ENCODE measurements at regions not wholly inside any gene's neighbourhood (a gene's known extent, or its start where the extent isn't known, plus 50 kb on each side); places are given as distances from the start of the nearest gene placed in this dataset.
"Not testable (repeated sequence)": the region's sequence is repeated elsewhere in the genome, so short reads cannot be mapped to it uniquely, and the experiment has no call there.

GRCh38 chr5:82425591-82425990 is 147.4 kb upstream of the RPS23 start:
- Mint-ChIP-seq H3K4me1 (ENCODE audit: low read depth) (no peaks in the 10 kb centered on the region), H3K36me3 (no peaks in the 10 kb centered on the region), H3K27me3 (no peaks in the 10 kb centered on the region), H3K27ac (no peak overlapping the region), H3K4me3 (no peak overlapping the region), H3K9me3 (ENCODE audit: low read depth) (no peaks in the 10 kb centered on the region)

GRCh38 chr5:82424211-82424610 is 146.1 kb upstream of the RPS23 start:
- Mint-ChIP-seq H3K4me3 (no peak overlapping the region), H3K27me3 (no peaks in the 10 kb centered on the region), H3K4me1 (ENCODE audit: low read depth) (no peaks in the 10 kb centered on the region), H3K27ac (no peak overlapping the region), H3K9me3 (ENCODE audit: low read depth) (no peaks in the 10 kb centered on the region), H3K36me3 (no peaks in the 10 kb centered on the region)

GRCh38 chr5:82422751-82423181 is 144.6 kb upstream of the RPS23 start:
- no peaks in the 10 kb centered on the region for H3K36me3 Mint-ChIP-seq
- no peak overlapping the region for H3K4me3 Mint-ChIP-seq
- no peaks in the 10 kb centered on the region for H3K27me3 Mint-ChIP-seq

GRCh38 chr5:82422001-82422740 is 144.0 kb upstream of the RPS23 start:
- Mint-ChIP-seq H3K27me3 (no peaks in the 10 kb centered on the region), H3K27ac (no peak overlapping the region), H3K36me3 (no peaks in the 10 kb centered on the region), H3K9me3 (ENCODE audit: low read depth) (no peaks in the 10 kb centered on the region), H3K4me1 (ENCODE audit: low read depth) (no peaks in the 10 kb centered on the region), H3K4me3 (no peak overlapping the region)

More at GRCh38 chr5:82422751-82423181, 144.6 kb upstream of the RPS23 start:
- no peak overlapping the region for H3K27ac Mint-ChIP-seq
- no peaks in the 10 kb centered on the region for H3K9me3 Mint-ChIP-seq (ENCODE audit: low read depth)
- no peaks in the 10 kb centered on the region for H3K4me1 Mint-ChIP-seq (ENCODE audit: low read depth)

GRCh38 chr5:82421119-82421518 is 143.0 kb upstream of the RPS23 start:
- Mint-ChIP-seq H3K4me3 (no peak overlapping the region), H3K27me3 (no peaks in the 10 kb centered on the region), H3K4me1 (ENCODE audit: low read depth) (no peaks in the 10 kb centered on the region), H3K36me3 (no peaks in the 10 kb centered on the region), H3K9me3 (ENCODE audit: low read depth) (no peaks in the 10 kb centered on the region), H3K27ac (no peak overlapping the region)

- H3K27ac Mint-ChIP-seq; H3K4me1 Mint-ChIP-seq (ENCODE audit: low read depth): not testable (repeated sequence)
Measured at GRCh38 chr5:82420524-82420923, 142.4 kb upstream of the RPS23 start.

GRCh38 chr5:82419559-82420332 is 141.6 kb upstream of the RPS23 start:
- Mint-ChIP-seq H3K4me3 (no peak overlapping the region), H3K4me1 (ENCODE audit: low read depth) (no peaks in the 10 kb centered on the region), H3K27ac (no peak overlapping the region), H3K9me3 (ENCODE audit: low read depth) (no peaks in the 10 kb centered on the region), H3K36me3 (no peaks in the 10 kb centered on the region), H3K27me3 (no peaks in the 10 kb centered on the region)

More at GRCh38 chr5:82420524-82420923, 142.4 kb upstream of the RPS23 start:
- not testable (repeated sequence) for H3K9me3 Mint-ChIP-seq (ENCODE audit: low read depth); H3K36me3 Mint-ChIP-seq; H3K27me3 Mint-ChIP-seq; H3K4me3 Mint-ChIP-seq

- Mint-ChIP-seq H3K4me3 (no peak overlapping the region), H3K9me3 (ENCODE audit: low read depth) (no peaks in the 10 kb centered on the region), H3K27ac (no peak overlapping the region), H3K4me1 (ENCODE audit: low read depth) (no peaks in the 10 kb centered on the region), H3K27me3 (no peaks in the 10 kb centered on the region), H3K36me3 (no peaks in the 10 kb centered on the region)
Measured at GRCh38 chr5:82418608-82418950, 140.4 kb upstream of the RPS23 start.

GRCh38 chr5:82417776-82418607 is 139.8 kb upstream of the RPS23 start:
- no peaks in the 10 kb centered on the region for H3K27me3 Mint-ChIP-seq
- H3K9me3 Mint-ChIP-seq (ENCODE audit: low read depth) = no peaks in the 10 kb centered on the region
- H3K4me3 Mint-ChIP-seq = no peak overlapping the region
- H3K27ac Mint-ChIP-seq = no peak overlapping the region
- no peaks in the 10 kb centered on the region for H3K36me3 Mint-ChIP-seq
- no peaks in the 10 kb centered on the region for H3K4me1 Mint-ChIP-seq (ENCODE audit: low read depth)

GRCh38 chr5:82416512-82416911 is 138.4 kb upstream of the RPS23 start:
- H3K36me3 Mint-ChIP-seq = no peaks in the 10 kb centered on the region
- H3K9me3 Mint-ChIP-seq (ENCODE audit: low read depth) = no peaks in the 10 kb centered on the region
- no peak overlapping the region for H3K4me3 Mint-ChIP-seq
- H3K4me1 Mint-ChIP-seq (ENCODE audit: low read depth) = no peaks in the 10 kb centered on the region
- H3K27ac Mint-ChIP-seq = no peak overlapping the region
- H3K27me3 Mint-ChIP-seq = no peaks in the 10 kb centered on the region

GRCh38 chr5:82414041-82414388 is 135.9 kb upstream of the RPS23 start:
- no peaks in the 10 kb centered on the region for H3K4me1 Mint-ChIP-seq (ENCODE audit: low read depth)
- H3K9me3 Mint-ChIP-seq (ENCODE audit: low read depth) = no peaks in the 10 kb centered on the region
- H3K27me3 Mint-ChIP-seq = no peaks in the 10 kb centered on the region
- H3K27ac Mint-ChIP-seq = no peak overlapping the region
- H3K4me3 Mint-ChIP-seq = no peak overlapping the region
- no peaks in the 10 kb centered on the region for H3K36me3 Mint-ChIP-seq

GRCh38 chr5:82413302-82414040 is 135.3 kb upstream of the RPS23 start:
- Mint-ChIP-seq H3K9me3 (ENCODE audit: low read depth) (no peaks in the 10 kb centered on the region), H3K36me3 (no peaks in the 10 kb centered on the region), H3K4me3 (no peak overlapping the region), H3K27me3 (no peaks in the 10 kb centered on the region), H3K4me1 (ENCODE audit: low read depth) (no peaks in the 10 kb centered on the region), H3K27ac (no peak overlapping the region)

- H3K4me3 Mint-ChIP-seq = no peak overlapping the region
- H3K27ac Mint-ChIP-seq = no peak overlapping the region
- H3K36me3 Mint-ChIP-seq = no peaks in the 10 kb centered on the region
- H3K9me3 Mint-ChIP-seq (ENCODE audit: low read depth) = peaks cover 3% of the 10 kb centered on the region
- no peaks in the 10 kb centered on the region for H3K27me3 Mint-ChIP-seq
- H3K4me1 Mint-ChIP-seq (ENCODE audit: low read depth) = no peaks in the 10 kb centered on the region
Measured at GRCh38 chr5:82408033-82408432, 129.9 kb upstream of the RPS23 start.

- Mint-ChIP-seq H3K27ac (no peak overlapping the region), H3K4me1 (ENCODE audit: low read depth) (no peaks in the 10 kb centered on the region), H3K4me3 (no peak overlapping the region), H3K27me3 (no peaks in the 10 kb centered on the region), H3K36me3 (no peaks in the 10 kb centered on the region), H3K9me3 (ENCODE audit: low read depth) (peaks cover 3% of the 10 kb centered on the region)
Measured at GRCh38 chr5:82406205-82406773, 128.1 kb upstream of the RPS23 start.

Data from activated naive CD8-positive, alpha-beta T cell (primary cell).